Hepatocyte (in vitro differentiated cells): ENCODE measurements at regions not wholly inside any gene's neighbourhood (a gene's known extent, or its start where the extent isn't known, plus 50 kb on each side); places are given as distances from the start of the nearest gene placed in this dataset.

ENCODE experiments used
- DNase-seq: peaks from one replicate; pipeline ENCODE4 v3.0.0-alpha.2; 2016; ENCODE audit warnings: low spot score
- H2AFZ ChIP-seq: fragments of 200-600 bp; sonication (generic); 2 replicates; pipeline ENCODE4 v1.6.0; 2016; ENCODE audit warnings: antibody characterized with exemption, mild to moderate bottlenecking
- H3K27ac ChIP-seq: fragments of 200-600 bp; sonication (generic); 2 replicates; pipeline ENCODE4 v1.5.1; 2016; ENCODE audit warnings: mild to moderate bottlenecking
- H3K27me3 ChIP-seq: fragments of 200-600 bp; sonication (generic); 2 replicates; pipeline ENCODE4 v1.6.1; 2016
- H3K36me3 ChIP-seq: fragments of 200-600 bp; sonication (generic); replicated peaks from 2 replicates; pipeline ENCODE4 v1.5.1; 2016; ENCODE audit warnings: low read depth; ENCODE audit not compliant: insufficient read depth
- H3K4me1 ChIP-seq: fragments of 200-600 bp; sonication (generic); 2 replicates; pipeline ENCODE4 v1.5.1; 2016; ENCODE audit warnings: mild to moderate bottlenecking, moderate library complexity; ENCODE audit not compliant: insufficient read depth
- H3K4me2 ChIP-seq: fragments of 200-600 bp; sonication (generic); 2 replicates; pipeline ENCODE4 v1.6.0; 2016
- H3K4me3 ChIP-seq: fragments of 200-600 bp; sonication (generic); 2 replicates; pipeline ENCODE4 v1.5.1; 2016; ENCODE audit warnings: mild to moderate bottlenecking
- H3K79me2 ChIP-seq: fragments of 200-600 bp; sonication (generic); 2 replicates; pipeline ENCODE4 v1.6.0; 2017; ENCODE audit warnings: mild to moderate bottlenecking
- H3K9me2 ChIP-seq: fragments of 200-600 bp; sonication (generic); replicated peaks from 2 replicates; pipeline ENCODE4 v1.6.0; 2017; ENCODE audit warnings: mild to moderate bottlenecking; ENCODE audit not compliant: insufficient read depth
- H3K9me3 ChIP-seq: fragments of 200-600 bp; sonication (generic); 2 replicates; pipeline ENCODE4 v1.5.1; 2016; ENCODE audit warnings: low read depth, mild to moderate bottlenecking
- H4K20me1 ChIP-seq: fragments of 200-600 bp; sonication (generic); 2 replicates; pipeline ENCODE4 v1.6.0; 2016; ENCODE audit warnings: mild to moderate bottlenecking; ENCODE audit not compliant: insufficient read depth, poor library complexity, severe bottlenecking
- CTCF ChIP-seq: fragments of 200-600 bp; sonication (generic); IDR thresholded peaks from 2 replicates; pipeline ENCODE4 v1.5.1; 2016; ENCODE audit warnings: antibody characterized with exemption, mild to moderate bottlenecking; ENCODE audit not compliant: poor library complexity
- EZH2 ChIP-seq: fragments of 200-600 bp; sonication (generic); IDR thresholded peaks from 2 replicates; pipeline ENCODE4 v1.6.1; 2016; ENCODE audit warnings: antibody characterized with exemption, mild to moderate bottlenecking, borderline replicate concordance
- EZH2phosphoT487 ChIP-seq: fragments of 200-600 bp; sonication (generic); IDR thresholded peaks from one replicate; pipeline ENCODE4 v1.6.1; 2018; ENCODE audit warnings: antibody characterized with exemption, mild to moderate bottlenecking, low read depth, moderate library complexity; ENCODE audit not compliant: unreplicated experiment, severe bottlenecking
- WGBS: methylation state at CpG from one replicate; pipeline ENCODE4 v1.1.6; 2016; ENCODE audit warnings: low lambda C conversion rate; ENCODE audit errors: missing lambda C conversion rate; 5-methylcytosine and 5-hydroxymethylcytosine counted together

GRCh38 chr17:77640916-77641605 is 317.4 kb upstream of the TNRC6C start:
- no peak overlapping the region for H3K4me3 ChIP-seq
- H3K79me2 ChIP-seq, result no peaks in the 10 kb centered on the region
- H3K4me1 ChIP-seq, result no peaks in the 10 kb centered on the region
- no peak overlapping the region for H3K27ac ChIP-seq
- H3K36me3 ChIP-seq, result no peaks in the 10 kb centered on the region
- no peak overlapping the region for H3K4me2 ChIP-seq
- H3K27me3 ChIP-seq, result peaks cover 8% of the 10 kb centered on the region
- H3K9me3 ChIP-seq, result no peaks in the 10 kb centered on the region
- no peaks in the 10 kb centered on the region for H3K9me2 ChIP-seq
- no peak for DNase-seq
- TF ChIP-seq EZH2phosphoT487 (no peak), EZH2 (no peak)
- H4K20me1 ChIP-seq, result no peaks in the 10 kb centered on the region
- WGBS, result 92% methylated on average over 7 of the region's 8 CpGs
- no peak overlapping the region for H2AFZ ChIP-seq

- no peak overlapping the region for H2AFZ ChIP-seq
- WGBS, result 81% methylated on average over 3 of the region's 4 CpGs
- no peaks in the 10 kb centered on the region for H3K79me2 ChIP-seq
- H3K36me3 ChIP-seq, result no peaks in the 10 kb centered on the region
- peaks cover 8% of the 10 kb centered on the region for H3K27me3 ChIP-seq
- H3K27ac ChIP-seq, result no peak overlapping the region
- TF ChIP-seq EZH2, result no peak
- no peak for TF ChIP-seq EZH2phosphoT487
- TF ChIP-seq CTCF, result no peak
- H3K4me1 ChIP-seq, result no peaks in the 10 kb centered on the region
- no peaks in the 10 kb centered on the region for H3K9me3 ChIP-seq
- no peak overlapping the region for H3K4me3 ChIP-seq
- no peaks in the 10 kb centered on the region for H3K9me2 ChIP-seq
- no peak for DNase-seq
- no peaks in the 10 kb centered on the region for H4K20me1 ChIP-seq
- H3K4me2 ChIP-seq, result no peak overlapping the region
Observed at GRCh38 chr17:77641718-77642117, 316.8 kb upstream of the TNRC6C start.

GRCh38 chr17:77644181-77645071 is 314.1 kb upstream of the TNRC6C start:
- no peak overlapping the region for H3K4me2 ChIP-seq
- no peaks in the 10 kb centered on the region for H3K36me3 ChIP-seq
- no peaks in the 10 kb centered on the region for H4K20me1 ChIP-seq
- no peak overlapping the region for H3K4me3 ChIP-seq
- H3K9me2 ChIP-seq, result no peaks in the 10 kb centered on the region
- TF ChIP-seq EZH2 (no peak), EZH2phosphoT487 (no peak), CTCF (no peak)
- H3K79me2 ChIP-seq, result no peaks in the 10 kb centered on the region
- H2AFZ ChIP-seq, result no peak overlapping the region
- no peaks in the 10 kb centered on the region for H3K9me3 ChIP-seq
- no peaks in the 10 kb centered on the region for H3K4me1 ChIP-seq
- no peak for DNase-seq
- H3K27me3 ChIP-seq, result peaks cover 8% of the 10 kb centered on the region
- 81% methylated on average over 15 of the region's 15 CpGs for WGBS
- H3K27ac ChIP-seq, result no peak overlapping the region
